Ishikawa (cell line): ENCODE measurements at regions not wholly inside any gene's neighbourhood (a gene's known extent, or its start where the extent isn't known, plus 50 kb on each side); places are given as distances from the start of the nearest gene placed in this dataset.

Experiments
- CEBPB ChIP-seq: IDR thresholded peaks from 2 replicates; pipeline ENCODE4 v1.6.1; 2012
- TF ChIP-seq, protein P1 (sequence below): IDR thresholded peaks from 2 replicates; pipeline ENCODE4 v1.6.1; 2012

DNA sequence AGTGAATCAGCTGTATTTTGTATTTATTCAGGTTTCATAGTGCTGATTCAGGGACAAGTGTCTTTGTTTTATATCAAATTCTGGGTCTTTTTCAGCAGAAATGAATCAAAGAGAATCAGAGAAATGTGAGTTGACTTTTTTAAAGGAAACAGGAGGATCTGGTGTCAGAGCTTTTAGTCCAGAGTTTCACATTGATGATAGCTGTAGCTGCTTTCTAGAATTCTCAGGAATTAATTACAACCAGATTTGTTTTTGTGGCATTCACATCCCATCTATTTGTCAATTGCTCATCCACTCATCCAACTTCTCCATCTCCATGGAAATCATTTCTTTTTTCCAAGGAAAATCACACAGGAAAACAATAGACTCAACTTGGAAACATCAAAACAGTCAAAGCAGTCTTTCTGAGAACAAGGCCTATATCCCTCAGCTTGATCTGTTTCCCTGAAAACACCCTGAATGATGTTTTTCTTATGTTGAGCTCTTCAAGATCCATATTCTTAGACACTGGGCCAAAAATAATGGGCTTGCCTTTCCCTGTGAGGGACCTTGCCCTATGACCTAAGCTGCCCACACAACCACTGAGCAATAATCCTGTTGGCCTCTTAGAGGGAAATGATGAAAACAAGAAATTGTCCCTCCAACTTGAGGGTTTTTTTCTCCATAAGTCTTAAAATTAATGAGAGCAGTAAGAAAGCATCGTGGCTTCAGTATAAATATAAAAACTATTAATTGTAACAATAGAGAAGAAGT, 249.5 kb upstream of the FN1 start:
- TF ChIP-seq, protein P1, sequence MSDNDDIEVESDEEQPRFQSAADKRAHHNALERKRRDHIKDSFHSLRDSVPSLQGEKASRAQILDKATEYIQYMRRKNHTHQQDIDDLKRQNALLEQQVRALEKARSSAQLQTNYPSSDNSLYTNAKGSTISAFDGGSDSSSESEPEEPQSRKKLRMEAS: no peak
- TF ChIP-seq CEBPB: no peak
